IMR-90 (cell line): ENCODE measurements at regions not wholly inside any gene's neighbourhood (a gene's known extent, or its start where the extent isn't known, plus 50 kb on each side); places are given as distances from the start of the nearest gene placed in this dataset.

Experiments
- ATAC-seq: fragments of 200-7000 bp; cut with Tn5 transposase; 2 replicates; pipeline ENCODE4 v1.9.1; 2020; ENCODE audit warnings: low read depth, mild to moderate bottlenecking, moderate library complexity
- BruUV-seq: library from RNA; stranded (reverse); fragments of 400-500 nt; replicated peaks from 2 replicates; lab custom pipeline; 2021; lab: Mats Ljungman, UMichigan
- CTCF ChIA-PET: fragments of 300-600 bp; formaldehyde crosslinking; extraction: SDS; loops from one replicate; lab custom pipeline; 2021; ENCODE audit warnings: antibody characterized with exemption; lab: Yijun Ruan, JAX
- POLR2A ChIA-PET: fragments of 300-600 bp; sonication (Branson Sonifier 250); formaldehyde crosslinking; loops from one replicate; lab custom pipeline; 2022; ENCODE audit warnings: antibody characterized with exemption; ENCODE audit not compliant: unreplicated experiment; lab: Charles Lee
- DNase-seq: peaks from one replicate; pipeline ENCODE4 v3.0.0; 2013
- H2AFZ ChIP-seq: replicated peaks from 2 replicates; pipeline ENCODE3; 2013; ENCODE audit warnings: low read length, mild to moderate bottlenecking; ENCODE audit not compliant: poor library complexity
- H2AK5ac ChIP-seq: 2 replicates; pipeline ENCODE4 v1.6.1; 2013; ENCODE audit warnings: low read depth, low read length, inconsistent platforms
- H2AK9ac ChIP-seq: replicated peaks from 2 replicates; pipeline ENCODE3; 2013; ENCODE audit warnings: mild to moderate bottlenecking, low read depth, low read length, moderate library complexity; ENCODE audit not compliant: poor library complexity
- H2BK120ac ChIP-seq: 2 replicates; pipeline ENCODE4 v1.6.1; 2013; ENCODE audit warnings: low read depth, low read length, inconsistent platforms
- H2BK15ac ChIP-seq: 3 replicates; pipeline ENCODE4 v1.6.1; 2013; ENCODE audit warnings: low read depth, low read length, inconsistent platforms
- H2BK20ac ChIP-seq: 2 replicates; pipeline ENCODE4 v1.6.1; 2013; ENCODE audit warnings: low read depth, mild to moderate bottlenecking, inconsistent platforms, low read length, moderate library complexity
- H2BK5ac ChIP-seq: 2 replicates; pipeline ENCODE4 v1.6.1; 2013; ENCODE audit warnings: mild to moderate bottlenecking, low read depth, low read length, inconsistent platforms; ENCODE audit not compliant: poor library complexity, severe bottlenecking
- H3K14ac ChIP-seq: replicated peaks from 2 replicates; pipeline ENCODE4 v1.6.1; 2013; ENCODE audit warnings: low read depth, low read length, inconsistent platforms
- H3K18ac ChIP-seq: 2 replicates; pipeline ENCODE4 v1.6.1; 2013; ENCODE audit warnings: low read depth, low read length, control low read depth
- H3K23ac ChIP-seq: 2 replicates; pipeline ENCODE4 v1.6.1; 2013; ENCODE audit warnings: low read depth, low read length, inconsistent platforms
- H3K27ac ChIP-seq: 2 replicates; pipeline ENCODE4 v1.5.1; 2013; ENCODE audit warnings: mild to moderate bottlenecking, control low read depth, low read length; ENCODE audit not compliant: insufficient read depth
- H3K27me3 ChIP-seq: 2 replicates; pipeline ENCODE4 v1.6.1; 2013; ENCODE audit warnings: low read length; ENCODE audit not compliant: control insufficient read depth, insufficient read depth
- H3K36me3 ChIP-seq: 2 replicates; pipeline ENCODE4 v1.6.1; 2013; ENCODE audit warnings: low read length, mixed read lengths; ENCODE audit not compliant: control insufficient read depth, insufficient read depth
- H3K4ac ChIP-seq: 2 replicates; pipeline ENCODE4 v1.6.1; 2013; ENCODE audit warnings: low read depth, low read length, inconsistent platforms
- H3K4me1 ChIP-seq: 2 replicates; pipeline ENCODE4 v1.6.1; 2013; ENCODE audit warnings: low read length, mixed read lengths; ENCODE audit not compliant: control insufficient read depth, insufficient read depth
- H3K4me2 ChIP-seq: 2 replicates; pipeline ENCODE4 v1.6.1; 2013; ENCODE audit warnings: low read depth, mild to moderate bottlenecking, control low read depth, low read length, moderate library complexity
- H3K4me3 ChIP-seq: 2 replicates; pipeline ENCODE4 v1.5.1; 2013; ENCODE audit warnings: low read depth, mild to moderate bottlenecking, control low read depth, low read length, moderate library complexity; ENCODE audit not compliant: insufficient read depth
- H3K56ac ChIP-seq: 2 replicates; pipeline ENCODE4 v1.6.1; 2013; ENCODE audit warnings: low read length, inconsistent platforms; ENCODE audit not compliant: insufficient read depth; ENCODE audit errors: extremely low read depth
- H3K79me1 ChIP-seq, 2 experiments: 2 replicates each; pipeline ENCODE4 v1.6.1; 2013; ENCODE audit warnings: low read length in 2 of 2, inconsistent platforms in 1 of 2, low read depth in 1 of 2
- H3K9ac ChIP-seq: 2 replicates; pipeline ENCODE4 v1.6.1; 2013; ENCODE audit warnings: low read depth, low read length, control low read depth
- H3K9me1 ChIP-seq: 2 replicates; pipeline ENCODE4 v1.6.1; 2013; ENCODE audit warnings: low read length, inconsistent platforms; ENCODE audit not compliant: insufficient read depth
- H3K9me3 ChIP-seq: 2 replicates; pipeline ENCODE4 v1.6.1; 2013; ENCODE audit warnings: low read length; ENCODE audit not compliant: control insufficient read depth, insufficient read depth
- H4K20me1 ChIP-seq: 2 replicates; pipeline ENCODE4 v1.6.1; 2013; ENCODE audit warnings: low read length, inconsistent platforms; ENCODE audit not compliant: insufficient read depth
- H4K5ac ChIP-seq: 2 replicates; pipeline ENCODE4 v1.6.1; 2013; ENCODE audit warnings: mild to moderate bottlenecking, low read depth, low read length, control low read depth
- H4K8ac ChIP-seq, 2 experiments: 2 replicates each; pipeline ENCODE4 v1.6.1; 2013; ENCODE audit warnings: low read depth in 2 of 2, low read length in 2 of 2, control low read depth in 1 of 2, inconsistent platforms in 1 of 2
- H4K91ac ChIP-seq: 2 replicates; pipeline ENCODE4 v1.6.1; 2013; ENCODE audit warnings: low read depth, low read length, inconsistent platforms; ENCODE audit not compliant: insufficient read depth
- NFE2L2 ChIP-seq: fragments of 150-350 bp; IDR thresholded peaks from 2 replicates; pipeline ENCODE4 v1.6.1; 2016; ENCODE audit warnings: low read depth, mild to moderate bottlenecking, low read length
- RAD21 ChIP-seq: IDR thresholded peaks from 2 replicates; pipeline ENCODE4 v1.6.1; 2012; ENCODE audit warnings: low read length, improper control_type of control experiment
- WGBS, 2 experiments: methylation state at CpG; one replicate each; pipeline versions ENCODE4 v1.1.5 to v1.1.7; 2013; ENCODE audit warnings: missing lambda C conversion rate in 2 of 2; ENCODE audit not compliant: insufficient read length in 1 of 2; ENCODE audit errors: extremely low coverage in 2 of 2; 5-methylcytosine and 5-hydroxymethylcytosine counted together
- dilution Hi-C: fragments of 300-500 bp; cut with HindIII; formaldehyde crosslinking; loops from one replicate; pipeline ENCODE4 v1.14.3; 2018; ENCODE audit warnings: low sequenced_read_pairs; ENCODE audit not compliant: unreplicated experiment
- in situ Hi-C: fragments of 300-500 bp; cut with MboI; formaldehyde crosslinking; loops from 3 replicates; pipeline ENCODE4 v1.14.3; 2019; ENCODE audit warnings: low sequenced_read_pairs, inconsistent platforms, mixed read lengths
- intact Hi-C: fragments of 100-400 bp; cut with micrococcal nuclease; formaldehyde crosslinking; loops from 2 replicates; pipeline ENCODE4 v1.10.0; 2022

DNA sequence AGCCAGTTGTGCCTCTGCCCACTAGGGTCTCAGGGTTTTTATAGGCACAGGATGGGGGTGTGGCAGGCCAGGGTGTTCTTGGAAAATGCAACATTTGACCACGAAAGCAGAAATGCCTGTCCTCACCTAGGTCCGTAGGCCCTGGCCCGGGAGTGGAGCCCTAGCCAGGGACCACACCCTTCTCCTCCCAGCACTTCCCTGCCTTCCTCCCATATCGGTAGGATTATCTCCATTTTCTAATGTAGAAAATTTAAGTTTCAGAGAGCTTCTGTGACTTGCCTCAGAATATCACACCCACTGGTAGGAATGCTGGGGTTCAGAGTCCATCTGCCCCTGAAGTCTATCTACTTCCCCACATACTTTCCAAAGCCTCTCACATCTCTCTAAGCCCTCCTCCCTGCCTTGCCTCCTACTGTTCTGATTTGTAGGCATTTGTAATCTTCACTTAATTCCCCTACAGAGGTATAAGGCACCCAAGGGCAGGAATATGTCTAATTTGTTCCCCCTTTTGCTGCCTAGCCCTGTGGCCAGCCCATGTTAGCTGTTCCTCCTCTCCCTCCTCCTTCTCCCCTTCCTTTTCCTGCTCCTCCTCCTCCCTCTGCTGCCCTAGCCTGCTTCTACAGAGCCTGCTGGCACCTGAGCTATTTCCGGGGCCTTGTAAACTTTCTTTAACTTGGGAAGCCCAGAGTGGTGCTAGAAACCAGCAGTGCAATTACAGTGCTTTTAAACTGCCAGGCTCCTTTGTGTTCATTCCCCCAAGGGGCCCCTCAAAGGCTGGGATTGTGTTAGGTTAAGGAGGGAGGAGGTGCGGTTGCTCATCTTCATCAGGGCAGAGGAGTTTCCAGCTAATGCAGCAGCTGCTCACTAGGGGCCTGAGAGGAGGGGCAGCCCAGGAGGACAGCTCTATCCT is 71.1 kb downstream of the MRPL46 start:
- Histone ChIP-seq H3K9ac (no peak overlapping the region), H3K4me3 (no peak overlapping the region), H3K27me3 (no peaks in the 10 kb centered on the region; the same call in 1 of the 2 replicates), H3K79me1 (no peaks in the 10 kb centered on the region), H3K4me2 (no peak overlapping the region), H3K9me1 (no peaks in the 10 kb centered on the region), H3K36me3 (no peaks in the 10 kb centered on the region), H3K27ac (no peak overlapping the region), H4K5ac (no peak overlapping the region), H2AFZ (no peak overlapping the region), H2BK5ac (no peak overlapping the region), H4K8ac (no peak overlapping the region), H3K9me3 (no peaks in the 10 kb centered on the region; the same call in 1 of the 2 replicates), H4K20me1 (no peaks in the 10 kb centered on the region), H3K18ac (no peak overlapping the region), H2BK120ac (no peak overlapping the region), H2BK20ac (no peak overlapping the region), H2AK5ac (no peak overlapping the region), H3K23ac (no peak overlapping the region), H2AK9ac (no peak overlapping the region), H3K14ac (no peak overlapping the region), H3K4ac (no peak overlapping the region), H3K56ac (no peak overlapping the region), H4K91ac (no peak overlapping the region), H2BK15ac (no peak overlapping the region), H3K4me1 (no peaks in the 10 kb centered on the region)
- BruUV-seq: no TSS peak
- TF ChIP-seq RAD21: no peak
- no peak for TF ChIP-seq NFE2L2
- intact Hi-C loops (no loop called here), in situ Hi-C loops (no loop called here), dilution Hi-C loops (no loop called here)
- ATAC-seq (no peak), DNase-seq (no peak)
- POLR2A ChIA-PET: no interaction called here
- no CpG with 5 or more reads among the region's 6 CpGs for WGBS, 2 experiments
- CTCF ChIA-PET: no interaction called here
